GM12874 (cell line): ENCODE measurements at regions not wholly inside any gene's neighbourhood (a gene's known extent, or its start where the extent isn't known, plus 50 kb on each side); places are given as distances from the start of the nearest gene placed in this dataset.

Source experiments
- TF ChIP-seq, protein P1 (sequence below): IDR thresholded peaks from 2 replicates; pipeline ENCODE4 v1.5.1; 2011; ENCODE audit warnings: low read depth, mild to moderate bottlenecking, control low read depth, low read length, moderate library complexity; ENCODE audit not compliant: insufficient read depth

DNA sequence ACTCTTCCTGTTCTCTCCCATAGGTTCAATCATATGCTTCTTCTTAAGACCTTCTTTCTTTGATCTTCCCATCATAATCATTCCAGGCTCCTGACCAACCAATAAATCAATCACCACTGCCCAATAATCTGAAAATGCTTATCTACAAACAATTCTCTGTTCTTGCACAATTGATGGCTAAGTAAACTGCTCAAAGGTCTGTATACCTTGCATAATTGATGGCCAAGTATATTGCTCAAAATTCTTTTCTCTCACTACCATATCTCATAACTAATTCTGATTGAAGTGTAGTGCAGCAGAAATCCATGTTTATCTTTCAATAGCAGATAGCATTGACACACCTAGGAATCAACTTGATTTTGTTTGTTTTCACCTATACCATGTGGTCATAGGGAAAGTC lies 83.4 kb upstream of the EPHA6 start:
- TF ChIP-seq, protein P1, sequence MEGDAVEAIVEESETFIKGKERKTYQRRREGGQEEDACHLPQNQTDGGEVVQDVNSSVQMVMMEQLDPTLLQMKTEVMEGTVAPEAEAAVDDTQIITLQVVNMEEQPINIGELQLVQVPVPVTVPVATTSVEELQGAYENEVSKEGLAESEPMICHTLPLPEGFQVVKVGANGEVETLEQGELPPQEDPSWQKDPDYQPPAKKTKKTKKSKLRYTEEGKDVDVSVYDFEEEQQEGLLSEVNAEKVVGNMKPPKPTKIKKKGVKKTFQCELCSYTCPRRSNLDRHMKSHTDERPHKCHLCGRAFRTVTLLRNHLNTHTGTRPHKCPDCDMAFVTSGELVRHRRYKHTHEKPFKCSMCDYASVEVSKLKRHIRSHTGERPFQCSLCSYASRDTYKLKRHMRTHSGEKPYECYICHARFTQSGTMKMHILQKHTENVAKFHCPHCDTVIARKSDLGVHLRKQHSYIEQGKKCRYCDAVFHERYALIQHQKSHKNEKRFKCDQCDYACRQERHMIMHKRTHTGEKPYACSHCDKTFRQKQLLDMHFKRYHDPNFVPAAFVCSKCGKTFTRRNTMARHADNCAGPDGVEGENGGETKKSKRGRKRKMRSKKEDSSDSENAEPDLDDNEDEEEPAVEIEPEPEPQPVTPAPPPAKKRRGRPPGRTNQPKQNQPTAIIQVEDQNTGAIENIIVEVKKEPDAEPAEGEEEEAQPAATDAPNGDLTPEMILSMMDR: no peak

DNA sequence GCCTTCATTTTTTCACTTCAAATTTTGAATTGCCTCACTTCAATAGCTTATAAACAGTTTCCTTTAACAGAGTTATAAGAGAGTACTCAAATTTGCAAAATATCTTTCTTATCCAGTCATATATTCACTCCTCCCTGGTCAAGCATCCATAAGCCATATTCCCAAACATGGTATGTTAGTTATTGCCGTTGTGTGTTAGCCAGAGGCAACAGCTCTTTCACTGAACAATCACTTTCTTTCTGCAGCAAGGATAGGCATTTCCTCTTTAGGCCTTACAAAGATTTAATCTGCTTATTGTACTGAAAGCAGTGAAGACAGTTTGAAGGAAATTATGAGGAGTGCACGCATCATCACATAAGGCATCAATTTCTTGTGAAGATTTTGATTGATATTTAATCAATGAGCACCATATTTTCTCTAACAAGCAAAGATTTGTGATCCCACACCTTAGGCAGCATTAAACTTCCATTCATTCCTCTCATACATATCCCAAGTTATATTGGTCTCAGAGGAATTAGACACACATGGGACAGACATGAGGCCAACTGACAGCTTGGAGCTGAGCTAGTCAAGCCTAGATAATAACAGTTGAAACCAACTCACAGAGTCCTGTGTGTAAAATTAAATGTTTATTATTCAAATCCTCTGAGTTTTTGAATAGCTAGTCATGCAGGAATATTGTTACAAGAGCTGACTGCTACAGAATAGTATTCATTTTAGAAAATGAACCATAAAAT lies 80.0 kb upstream of the EPHA6 start:
- TF ChIP-seq, protein P1: no peak

DNA sequence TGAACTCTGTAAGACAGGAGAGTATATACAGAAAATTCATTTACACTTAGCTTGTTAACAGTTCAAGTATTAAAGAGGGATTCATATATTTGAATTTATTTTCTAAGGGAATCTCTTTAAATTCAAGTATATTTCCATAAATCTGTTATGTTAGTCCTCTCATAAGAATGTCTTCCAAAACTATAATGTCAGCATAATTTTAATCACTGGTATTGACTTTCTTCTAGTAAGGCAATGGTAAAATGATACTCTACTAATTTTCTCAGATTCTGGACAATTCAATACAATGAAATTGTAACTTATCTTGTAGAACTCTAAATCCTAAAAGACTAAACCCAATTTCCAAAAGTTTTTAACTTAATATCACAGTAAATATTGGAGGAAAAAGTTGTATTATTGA lies 66.3 kb upstream of the EPHA6 start:
- TF ChIP-seq, protein P1: no peak

DNA sequence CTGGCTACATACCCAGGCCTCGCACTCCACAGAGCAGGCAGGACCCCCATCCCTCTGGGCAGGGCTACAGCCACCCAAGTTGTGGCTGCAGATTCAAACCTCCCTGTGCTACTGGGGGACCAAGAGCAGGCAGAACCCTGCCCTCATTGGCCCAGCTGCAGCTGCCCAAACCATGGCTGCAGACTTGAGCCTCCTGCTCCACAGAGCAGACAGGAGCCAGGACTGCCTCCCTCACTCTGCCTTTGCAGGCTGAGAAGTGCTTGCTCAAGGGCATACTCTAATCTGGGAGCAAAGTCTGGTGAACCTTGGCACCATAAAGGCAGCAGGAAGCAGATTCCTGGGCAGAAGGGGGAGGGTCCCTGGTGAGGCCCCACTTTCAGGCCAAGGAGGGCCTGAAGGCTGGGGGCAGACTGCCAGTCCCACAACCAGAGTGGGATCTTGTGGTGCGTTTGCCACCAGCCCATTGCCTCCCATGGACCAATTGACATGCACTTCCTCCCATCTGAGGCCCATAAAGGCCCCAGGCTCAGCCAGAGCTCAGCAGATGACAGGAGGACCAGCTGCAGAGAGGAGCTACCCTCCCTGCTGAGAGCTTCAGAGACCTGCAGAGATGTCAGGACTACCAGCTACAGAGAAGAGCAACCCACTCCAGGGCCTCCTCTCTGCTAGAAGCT lies 64.2 kb upstream of the EPHA6 start:
- TF ChIP-seq, protein P1: no peak

DNA sequence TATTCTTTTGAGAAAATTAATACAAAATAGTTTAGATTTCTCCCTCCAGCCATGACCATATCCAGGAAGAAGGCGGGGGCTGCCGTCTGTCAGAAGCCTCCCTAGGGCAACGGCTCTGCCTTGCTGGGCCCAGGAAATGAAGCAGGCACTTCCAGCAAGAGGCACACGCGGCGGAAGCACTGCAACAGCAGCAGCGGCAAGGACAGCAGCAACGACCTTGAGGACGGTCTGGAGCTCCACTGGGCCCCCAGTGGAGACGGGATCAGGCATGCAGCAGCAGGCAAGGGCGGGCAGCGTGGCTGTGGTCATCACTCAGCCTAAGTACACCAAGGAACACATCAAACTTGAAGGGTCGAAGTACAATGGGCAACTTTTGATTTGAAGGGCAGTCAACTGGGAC lies 61.3 kb upstream of the EPHA6 start:
- TF ChIP-seq, protein P1: no peak

DNA sequence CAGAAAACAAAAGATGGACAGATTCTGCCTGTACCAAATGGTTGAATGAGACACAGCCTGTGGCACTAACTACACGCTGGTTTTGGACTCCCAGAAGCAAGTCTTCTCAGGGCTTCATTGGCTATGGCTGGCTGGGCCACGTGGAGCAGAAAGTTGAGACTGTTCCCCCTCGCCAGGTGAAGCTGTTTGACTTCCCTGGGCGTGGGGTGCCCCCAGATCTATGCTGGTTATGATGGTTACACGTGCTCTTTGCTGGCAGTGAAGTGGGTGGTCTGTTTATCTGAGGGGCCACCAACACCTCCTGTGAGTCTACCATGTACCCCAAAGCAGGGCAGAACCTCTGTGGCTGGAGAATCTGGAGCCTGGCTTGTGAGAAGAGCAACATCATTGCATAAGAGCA lies 60.3 kb upstream of the EPHA6 start:
- TF ChIP-seq, protein P1: no peak

DNA sequence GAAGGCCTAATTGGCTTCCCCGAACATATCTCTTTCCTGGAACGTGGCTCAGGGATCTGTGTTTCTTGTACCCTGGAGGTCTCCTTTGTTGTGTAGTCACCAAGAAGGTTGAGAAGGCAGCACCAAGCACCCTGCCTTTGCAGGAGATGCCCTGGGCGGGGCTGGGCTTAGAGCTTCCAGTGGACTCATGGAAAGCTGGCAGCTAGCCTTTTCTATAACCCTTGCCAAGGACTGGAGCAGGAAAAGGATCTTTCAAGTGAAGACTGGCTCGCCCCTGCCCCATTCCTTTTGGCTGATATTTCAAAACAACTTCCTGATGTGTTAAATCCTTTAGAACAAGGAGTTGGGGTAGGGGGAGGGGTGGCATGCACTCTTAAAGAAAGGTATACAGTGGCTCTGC lies 58.9 kb upstream of the EPHA6 start:
- TF ChIP-seq, protein P1: no peak
